Ureter (tissue), 1 donor: ENCODE measurements at regions not wholly inside any gene's neighbourhood (a gene's known extent, or its start where the extent isn't known, plus 50 kb on each side); places are given as distances from the start of the nearest gene placed in this dataset.

Experiments
- DNase-seq: peaks from one replicate; pipeline ENCODE4 v3.0.0-alpha.2; 2020; ENCODE audit warnings: low spot score
- donor health status: DM: yes; HTN: yes; CAD: no.

GRCh38 chr7:26458466-26459145 lies 166.9 kb downstream of the SNX10 start:
- DNase-seq, result no peak

- no peak for DNase-seq
These were observed 168.0 kb downstream of the SNX10 start for GRCh38 chr7:26459540-26460193.

GRCh38 chr7:26460351-26461085 lies 168.9 kb downstream of the SNX10 start:
- no peak for DNase-seq

GRCh38 chr7:26461518-26461917 lies 169.9 kb downstream of the SNX10 start:
- no peak for DNase-seq

GRCh38 chr7:26466007-26466406 lies 174.3 kb downstream of the SNX10 start:
- no peak for DNase-seq

GRCh38 chr7:26467104-26467503 lies 175.4 kb downstream of the SNX10 start:
- no peak for DNase-seq

GRCh38 chr7:26467541-26467940 lies 175.9 kb downstream of the SNX10 start:
- DNase-seq, result no peak

GRCh38 chr7:26468625-26469024 lies 177.0 kb downstream of the SNX10 start:
- DNase-seq, result no peak

GRCh38 chr7:26469188-26469587 lies 177.5 kb downstream of the SNX10 start:
- no peak for DNase-seq

GRCh38 chr7:26470691-26471090 lies 179.0 kb downstream of the SNX10 start:
- no peak for DNase-seq

- no peak for DNase-seq
These were observed 179.8 kb downstream of the SNX10 start for GRCh38 chr7:26471306-26472075.

GRCh38 chr7:26472971-26473370 lies 181.3 kb downstream of the SNX10 start:
- no peak for DNase-seq

- DNase-seq, result no peak
These were observed 184.6 kb downstream of the SNX10 start for GRCh38 chr7:26476271-26476670.

- DNase-seq, result no peak
These were observed 185.8 kb downstream of the SNX10 start for GRCh38 chr7:26477381-26477990.

GRCh38 chr7:26478550-26478949 lies 186.9 kb downstream of the SNX10 start:
- DNase-seq, result no peak

GRCh38 chr7:26479581-26479980 lies 187.9 kb downstream of the SNX10 start:
- no peak for DNase-seq

GRCh38 chr7:26480156-26480555 lies 188.5 kb downstream of the SNX10 start:
- DNase-seq, result no peak

- no peak for DNase-seq
These were observed 191.3 kb downstream of the SNX10 start for GRCh38 chr7:26482927-26483326.

- DNase-seq, result no peak
These were observed 192.2 kb downstream of the SNX10 start for GRCh38 chr7:26483843-26484242.

GRCh38 chr7:26485367-26485934 lies 193.8 kb downstream of the SNX10 start:
- no peak for DNase-seq

- DNase-seq, result no peak
These were observed 194.5 kb downstream of the SNX10 start for GRCh38 chr7:26486153-26486552.
